T-helper 1 cell treated with Interleukin-12 subunit alpha and Interleukin-12 subunit beta and Interleukin-4 antibody, amounts not matched to agents 30 μg/mL and 1 μg/mL, for 36 hours (primary cell): ENCODE measurements at regions not wholly inside any gene's neighbourhood (a gene's known extent, or its start where the extent isn't known, plus 50 kb on each side); places are given as distances from the start of the nearest gene placed in this dataset.

ENCODE experiments used
- H3K27ac Mint-ChIP-seq: one replicate; pipeline ENCODE4 v1.8.0; 2021; ENCODE audit warnings: mild to moderate bottlenecking, mixed read lengths
- H3K27me3 Mint-ChIP-seq: one replicate; pipeline ENCODE4 v1.8.0; 2021; ENCODE audit warnings: low read depth, mixed read lengths
- H3K36me3 Mint-ChIP-seq: one replicate; pipeline ENCODE4 v1.8.0; 2021; ENCODE audit warnings: low read depth, mixed read lengths
- H3K4me1 Mint-ChIP-seq: one replicate; pipeline ENCODE4 v1.8.0; 2021; ENCODE audit warnings: low read depth, mixed read lengths
- H3K4me3 Mint-ChIP-seq: one replicate; pipeline ENCODE4 v1.8.0; 2021; ENCODE audit warnings: mild to moderate bottlenecking, moderate library complexity, mixed read lengths
- H3K9me3 Mint-ChIP-seq: one replicate; pipeline ENCODE4 v1.8.0; 2021; ENCODE audit warnings: mixed read lengths

GRCh38 chr2:21395366-21395765 is 271.6 kb downstream of the TDRD15 start:
- Mint-ChIP-seq H3K36me3 (no peaks in the 10 kb centered on the region), H3K4me1 (no peaks in the 10 kb centered on the region), H3K27me3 (no peaks in the 10 kb centered on the region), H3K27ac (no peak overlapping the region), H3K9me3 (no peaks in the 10 kb centered on the region), H3K4me3 (no peak overlapping the region)

- no peak overlapping the region for H3K27ac Mint-ChIP-seq
- no peaks in the 10 kb centered on the region for H3K27me3 Mint-ChIP-seq
- H3K4me1 Mint-ChIP-seq, result no peaks in the 10 kb centered on the region
- no peaks in the 10 kb centered on the region for H3K36me3 Mint-ChIP-seq
- no peak overlapping the region for H3K4me3 Mint-ChIP-seq
- no peaks in the 10 kb centered on the region for H3K9me3 Mint-ChIP-seq
Observed at GRCh38 chr2:21396252-21396651, 272.5 kb downstream of the TDRD15 start.

GRCh38 chr2:21401022-21401698 is 277.4 kb downstream of the TDRD15 start:
- Mint-ChIP-seq H3K4me3 (no peak overlapping the region), H3K4me1 (no peaks in the 10 kb centered on the region), H3K27me3 (no peaks in the 10 kb centered on the region)

GRCh38 chr2:21404137-21404536 is 280.4 kb downstream of the TDRD15 start:
- H3K36me3 Mint-ChIP-seq, result no peaks in the 10 kb centered on the region
- no peaks in the 10 kb centered on the region for H3K4me1 Mint-ChIP-seq
- no peak overlapping the region for H3K27ac Mint-ChIP-seq
- no peaks in the 10 kb centered on the region for H3K27me3 Mint-ChIP-seq
- no peak overlapping the region for H3K4me3 Mint-ChIP-seq
- H3K9me3 Mint-ChIP-seq, result no peaks in the 10 kb centered on the region

More at GRCh38 chr2:21401022-21401698, 277.4 kb downstream of the TDRD15 start:
- Mint-ChIP-seq H3K36me3 (no peaks in the 10 kb centered on the region), H3K9me3 (no peaks in the 10 kb centered on the region), H3K27ac (no peak overlapping the region)

- Mint-ChIP-seq H3K27me3 (no peaks in the 10 kb centered on the region), H3K27ac (no peak overlapping the region), H3K4me1 (no peaks in the 10 kb centered on the region), H3K9me3 (no peaks in the 10 kb centered on the region), H3K4me3 (no peak overlapping the region), H3K36me3 (no peaks in the 10 kb centered on the region)
Observed at GRCh38 chr2:21404827-21405625, 281.3 kb downstream of the TDRD15 start.

- Mint-ChIP-seq H3K27ac (no peak overlapping the region), H3K27me3 (no peaks in the 10 kb centered on the region)
Observed at GRCh38 chr2:21406386-21406785, 282.6 kb downstream of the TDRD15 start.

GRCh38 chr2:21406911-21407310 is 283.1 kb downstream of the TDRD15 start:
- H3K27ac Mint-ChIP-seq, result no peak overlapping the region
- H3K27me3 Mint-ChIP-seq, result no peaks in the 10 kb centered on the region
- no peaks in the 10 kb centered on the region for H3K36me3 Mint-ChIP-seq
- no peaks in the 10 kb centered on the region for H3K4me1 Mint-ChIP-seq
- H3K4me3 Mint-ChIP-seq, result no peak overlapping the region
- no peaks in the 10 kb centered on the region for H3K9me3 Mint-ChIP-seq

More at GRCh38 chr2:21406386-21406785, 282.6 kb downstream of the TDRD15 start:
- H3K4me1 Mint-ChIP-seq, result no peaks in the 10 kb centered on the region
- no peaks in the 10 kb centered on the region for H3K36me3 Mint-ChIP-seq
- no peaks in the 10 kb centered on the region for H3K9me3 Mint-ChIP-seq
- no peak overlapping the region for H3K4me3 Mint-ChIP-seq

GRCh38 chr2:21407851-21408250 is 284.1 kb downstream of the TDRD15 start:
- no peak overlapping the region for H3K27ac Mint-ChIP-seq
- no peak overlapping the region for H3K4me3 Mint-ChIP-seq
- no peaks in the 10 kb centered on the region for H3K27me3 Mint-ChIP-seq
- no peaks in the 10 kb centered on the region for H3K9me3 Mint-ChIP-seq
- H3K4me1 Mint-ChIP-seq, result no peaks in the 10 kb centered on the region
- H3K36me3 Mint-ChIP-seq, result no peaks in the 10 kb centered on the region

- no peaks in the 10 kb centered on the region for H3K4me1 Mint-ChIP-seq
- H3K27ac Mint-ChIP-seq, result no peak overlapping the region
- no peaks in the 10 kb centered on the region for H3K27me3 Mint-ChIP-seq
- H3K4me3 Mint-ChIP-seq, result no peak overlapping the region
- no peaks in the 10 kb centered on the region for H3K36me3 Mint-ChIP-seq
- no peaks in the 10 kb centered on the region for H3K9me3 Mint-ChIP-seq
Observed at GRCh38 chr2:21411741-21412140, 288.0 kb downstream of the TDRD15 start.

- no peaks in the 10 kb centered on the region for H3K9me3 Mint-ChIP-seq
- H3K4me1 Mint-ChIP-seq, result no peaks in the 10 kb centered on the region
- H3K27me3 Mint-ChIP-seq, result no peaks in the 10 kb centered on the region
- no peak overlapping the region for H3K27ac Mint-ChIP-seq
- H3K36me3 Mint-ChIP-seq, result no peaks in the 10 kb centered on the region
- no peak overlapping the region for H3K4me3 Mint-ChIP-seq
Observed at GRCh38 chr2:21412944-21413443, 289.2 kb downstream of the TDRD15 start.

GRCh38 chr2:21415234-21415633 is 291.5 kb downstream of the TDRD15 start:
- H3K36me3 Mint-ChIP-seq, result no peaks in the 10 kb centered on the region
- no peak overlapping the region for H3K4me3 Mint-ChIP-seq
- no peaks in the 10 kb centered on the region for H3K9me3 Mint-ChIP-seq
- no peak overlapping the region for H3K27ac Mint-ChIP-seq
- no peaks in the 10 kb centered on the region for H3K4me1 Mint-ChIP-seq
- H3K27me3 Mint-ChIP-seq, result no peaks in the 10 kb centered on the region

GRCh38 chr2:21416226-21416625 is 292.5 kb downstream of the TDRD15 start:
- H3K27ac Mint-ChIP-seq, result no peak overlapping the region
- no peak overlapping the region for H3K4me3 Mint-ChIP-seq
- H3K36me3 Mint-ChIP-seq, result no peaks in the 10 kb centered on the region
- no peaks in the 10 kb centered on the region for H3K9me3 Mint-ChIP-seq
- no peaks in the 10 kb centered on the region for H3K27me3 Mint-ChIP-seq
- no peaks in the 10 kb centered on the region for H3K4me1 Mint-ChIP-seq

- Mint-ChIP-seq H3K9me3 (no peaks in the 10 kb centered on the region), H3K4me3 (no peak overlapping the region), H3K27ac (no peak overlapping the region), H3K36me3 (no peaks in the 10 kb centered on the region), H3K27me3 (no peaks in the 10 kb centered on the region), H3K4me1 (no peaks in the 10 kb centered on the region)
Observed at GRCh38 chr2:21418456-21418855, 294.7 kb downstream of the TDRD15 start.

- Mint-ChIP-seq H3K9me3 (no peaks in the 10 kb centered on the region), H3K36me3 (no peaks in the 10 kb centered on the region), H3K4me3 (no peak overlapping the region), H3K27me3 (no peaks in the 10 kb centered on the region), H3K27ac (no peak overlapping the region), H3K4me1 (no peaks in the 10 kb centered on the region)
Observed at GRCh38 chr2:21420553-21421335, 297.0 kb downstream of the TDRD15 start.
